CD4-positive, alpha-beta T cell (primary cell): ENCODE measurements at regions not wholly inside any gene's neighbourhood (a gene's known extent, or its start where the extent isn't known, plus 50 kb on each side); places are given as distances from the start of the nearest gene placed in this dataset.
"Not testable (repeated sequence)": the region's sequence is repeated elsewhere in the genome, so short reads cannot be mapped to it uniquely, and the experiment has no call there.

Source experiments
- ATAC-seq: fragments of 200-7000 bp; cut with Tn5 transposase; one replicate; pipeline ENCODE4 v1.10.0; 2022; ENCODE audit warnings: mild to moderate bottlenecking; ENCODE audit not compliant: poor library complexity
- CTCF ChIA-PET: fragments of 350-600 bp; sonication (Branson Sonifier 250); formaldehyde crosslinking; loops from one replicate; lab custom pipeline; 2021; ENCODE audit warnings: antibody characterized with exemption, inconsistent platforms; lab: Charles Lee
- POLR2A ChIA-PET: fragments of 350-600 bp; sonication (Branson Sonifier 250); formaldehyde crosslinking; loops from one replicate; lab custom pipeline; 2021; ENCODE audit warnings: antibody characterized with exemption, inconsistent platforms; lab: Charles Lee
- DNase-seq, 14 experiments: peaks; one replicate each; pipeline ENCODE4 v3.0.0-alpha.2; 2013 to 2020; ENCODE audit warnings: mixed read lengths in 2 of 14
- H3K27ac ChIP-seq, 2 donors: one replicate each; pipeline versions ENCODE4 v1.5.1 to v1.7.0; 2013; ENCODE audit warnings: low read length in 2 of 2, low read depth in 1 of 2, mild to moderate bottlenecking in 1 of 2
- H3K27me3 ChIP-seq, 2 experiments: 1 replicate in 1 of 2; 2 replicates in 1 of 2; pipeline versions ENCODE4 v1.6.1 to v1.7.0; 2013; ENCODE audit warnings: low read length in 2 of 2, control low read depth in 1 of 2, mild to moderate bottlenecking in 1 of 2, moderate library complexity in 1 of 2; ENCODE audit not compliant: insufficient read depth in 2 of 2, control insufficient read depth in 1 of 2
- H3K36me3 ChIP-seq: one replicate; pipeline ENCODE4 v1.6.1; 2013; ENCODE audit warnings: low read length, control low read depth; ENCODE audit not compliant: insufficient read depth
- H3K4me1 ChIP-seq: one replicate; pipeline ENCODE4 v1.6.1; 2013; ENCODE audit warnings: low read length, control low read depth; ENCODE audit not compliant: insufficient read depth
- H3K4me3 ChIP-seq: one replicate; pipeline ENCODE4 v1.5.1; 2013; ENCODE audit warnings: mild to moderate bottlenecking, low read length, moderate library complexity
- H3K9me3 ChIP-seq, 2 experiments: 1 replicate in 1 of 2; 2 replicates in 1 of 2; pipeline versions ENCODE4 v1.6.1 to v1.7.0; 2013; ENCODE audit warnings: low read length in 2 of 2, mild to moderate bottlenecking in 2 of 2, control low read depth in 1 of 2, moderate library complexity in 1 of 2; ENCODE audit not compliant: control insufficient read depth in 1 of 2, insufficient read depth in 1 of 2
- H3K27ac Mint-ChIP-seq: one replicate; pipeline ENCODE4 v1.8.0; 2020; ENCODE audit warnings: mixed read lengths
- H3K27me3 Mint-ChIP-seq: one replicate; pipeline ENCODE4 v1.8.0; 2021; ENCODE audit warnings: mixed read lengths
- H3K36me3 Mint-ChIP-seq: one replicate; pipeline ENCODE4 v1.8.0; 2021; ENCODE audit warnings: low read depth, mixed read lengths
- H3K4me1 Mint-ChIP-seq: one replicate; pipeline ENCODE4 v1.8.0; 2021; ENCODE audit warnings: low read depth, mixed read lengths
- H3K4me3 Mint-ChIP-seq: one replicate; pipeline ENCODE4 v1.8.0; 2020; ENCODE audit warnings: mild to moderate bottlenecking, mixed read lengths
- H3K9me3 Mint-ChIP-seq: one replicate; pipeline ENCODE4 v1.8.0; 2020; ENCODE audit warnings: mixed read lengths
- intact Hi-C, 2 experiments: fragments of 100-400 bp; cut with DNase I in 1 of 2; cut with micrococcal nuclease in 1 of 2; formaldehyde crosslinking; loops; one replicate each; pipeline versions ENCODE4 v1.15.1 to v1.9.0; 2023 to 2025; cut with DNase I, micrococcal nuclease
- TF ChIP-seq, protein P1 (sequence below): fragments of 200-600 bp; IDR thresholded peaks from one replicate; pipeline ENCODE4 v1.8.0; 2022; ENCODE audit warnings: antibody characterized with exemption, mild to moderate bottlenecking

DNA sequence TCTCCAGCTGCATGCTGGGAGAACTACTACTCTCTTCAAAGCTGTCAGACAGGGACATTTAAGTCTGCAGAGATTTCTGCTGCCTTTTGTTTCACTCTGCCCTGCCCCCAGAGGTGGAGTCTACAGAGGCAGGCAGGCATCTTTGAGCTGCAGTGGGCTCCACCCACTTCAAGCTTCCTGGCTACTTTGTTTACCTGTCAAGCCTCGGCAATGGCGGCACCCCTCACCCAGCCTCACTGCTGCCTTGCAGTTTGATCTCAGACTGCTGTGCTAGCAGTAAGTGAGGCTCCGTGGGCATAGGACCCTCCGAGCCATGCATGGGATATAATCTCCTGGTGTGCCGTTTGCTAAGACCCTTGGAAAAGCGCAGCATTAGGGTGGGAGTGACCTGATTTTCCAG, 61.7 kb downstream of the DMRTA1 start:
- H3K27me3 Mint-ChIP-seq, H3K36me3 Mint-ChIP-seq, H3K4me1 Mint-ChIP-seq, POLR2A ChIA-PET, H3K27me3 ChIP-seq, H3K9me3 ChIP-seq, H3K4me3 Mint-ChIP-seq, ATAC-seq, H3K4me3 ChIP-seq, intact Hi-C loops, CTCF ChIA-PET, H3K27ac Mint-ChIP-seq, DNase-seq, H3K27ac ChIP-seq, H3K4me1 ChIP-seq, H3K9me3 Mint-ChIP-seq, H3K36me3 ChIP-seq: not testable (repeated sequence)

DNA sequence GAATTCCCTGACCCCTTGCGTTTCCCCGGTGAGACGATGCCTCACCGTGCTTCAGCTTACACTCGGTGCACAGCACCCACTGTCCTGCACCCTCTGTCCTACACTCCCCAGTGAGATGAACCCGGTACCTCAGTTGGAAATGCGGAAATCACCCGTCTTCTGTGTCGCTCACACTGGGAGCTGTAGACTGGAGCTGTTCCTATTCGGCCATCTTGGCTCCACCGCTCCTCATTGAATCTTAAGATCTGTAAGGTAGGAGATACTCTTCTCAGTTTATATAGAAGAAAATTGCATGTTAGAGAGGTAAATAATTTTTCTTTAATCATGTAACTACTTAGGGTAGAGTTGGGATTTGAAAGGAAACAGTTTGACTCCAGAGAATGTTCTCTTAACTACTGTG, 62.2 kb downstream of the DMRTA1 start:
- H3K4me3 Mint-ChIP-seq: no peak overlapping the region
- no peak overlapping the region for H3K27ac Mint-ChIP-seq
- H3K27me3 Mint-ChIP-seq: no peaks in the 10 kb centered on the region
- ChIA-PET POLR2A (no interaction called here), CTCF (no interaction called here)
- H3K4me1 Mint-ChIP-seq: no peaks in the 10 kb centered on the region
- H3K4me3 ChIP-seq: no peak overlapping the region
- no peaks in the 10 kb centered on the region for H3K36me3 Mint-ChIP-seq
- H3K36me3 ChIP-seq: no peaks in the 10 kb centered on the region
- peaks cover 5% of the 10 kb centered on the region for H3K9me3 Mint-ChIP-seq
- intact Hi-C loops: no loop called here
- H3K4me1 ChIP-seq: no peaks in the 10 kb centered on the region
- ATAC-seq (no peak), DNase-seq (no peak)
- no peaks in the 10 kb centered on the region for H3K27me3 ChIP-seq
- TF ChIP-seq, protein P1, sequence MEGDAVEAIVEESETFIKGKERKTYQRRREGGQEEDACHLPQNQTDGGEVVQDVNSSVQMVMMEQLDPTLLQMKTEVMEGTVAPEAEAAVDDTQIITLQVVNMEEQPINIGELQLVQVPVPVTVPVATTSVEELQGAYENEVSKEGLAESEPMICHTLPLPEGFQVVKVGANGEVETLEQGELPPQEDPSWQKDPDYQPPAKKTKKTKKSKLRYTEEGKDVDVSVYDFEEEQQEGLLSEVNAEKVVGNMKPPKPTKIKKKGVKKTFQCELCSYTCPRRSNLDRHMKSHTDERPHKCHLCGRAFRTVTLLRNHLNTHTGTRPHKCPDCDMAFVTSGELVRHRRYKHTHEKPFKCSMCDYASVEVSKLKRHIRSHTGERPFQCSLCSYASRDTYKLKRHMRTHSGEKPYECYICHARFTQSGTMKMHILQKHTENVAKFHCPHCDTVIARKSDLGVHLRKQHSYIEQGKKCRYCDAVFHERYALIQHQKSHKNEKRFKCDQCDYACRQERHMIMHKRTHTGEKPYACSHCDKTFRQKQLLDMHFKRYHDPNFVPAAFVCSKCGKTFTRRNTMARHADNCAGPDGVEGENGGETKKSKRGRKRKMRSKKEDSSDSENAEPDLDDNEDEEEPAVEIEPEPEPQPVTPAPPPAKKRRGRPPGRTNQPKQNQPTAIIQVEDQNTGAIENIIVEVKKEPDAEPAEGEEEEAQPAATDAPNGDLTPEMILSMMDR: no peak
- no peaks in the 10 kb centered on the region for H3K9me3 ChIP-seq
- no peak overlapping the region for H3K27ac ChIP-seq

DNA sequence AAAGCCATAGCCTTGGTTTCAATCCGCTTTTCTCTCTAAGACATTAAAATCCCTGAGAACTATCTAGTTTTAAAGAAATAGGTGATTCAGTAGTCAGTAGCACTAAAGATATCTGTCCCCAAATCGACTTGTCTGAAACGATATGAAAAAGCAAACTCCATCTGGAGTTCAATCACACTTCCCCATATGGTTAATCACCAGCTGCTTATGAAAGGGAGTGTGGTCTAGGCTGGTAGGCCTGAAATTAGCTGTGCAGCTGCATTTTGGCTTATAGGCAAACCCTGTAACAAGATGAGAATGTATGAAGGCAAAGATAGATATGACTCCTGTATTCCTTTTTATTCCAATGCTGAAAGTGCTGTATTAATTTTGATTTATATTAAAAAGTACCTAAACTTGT, 65.9 kb downstream of the DMRTA1 start:
- ChIA-PET CTCF (no interaction called here), POLR2A (no interaction called here)
- intact Hi-C loops: no loop called here
- DNase-seq (peak in 1 of 14 experiments; percentile 1), ATAC-seq (no peak)
- no peaks in the 10 kb centered on the region for H3K27me3 Mint-ChIP-seq
- H3K36me3 Mint-ChIP-seq: no peaks in the 10 kb centered on the region
- TF ChIP-seq, protein P1: no peak
- no peak overlapping the region for H3K4me3 ChIP-seq
- H3K27me3 ChIP-seq: no peaks in the 10 kb centered on the region
- no peak overlapping the region for H3K4me3 Mint-ChIP-seq
- no peaks in the 10 kb centered on the region for H3K9me3 Mint-ChIP-seq
- no peak overlapping the region for H3K27ac Mint-ChIP-seq
- no peaks in the 10 kb centered on the region for H3K4me1 Mint-ChIP-seq
- H3K36me3 ChIP-seq: no peaks in the 10 kb centered on the region
- H3K9me3 ChIP-seq: no peaks in the 10 kb centered on the region
- no peaks in the 10 kb centered on the region for H3K4me1 ChIP-seq
- no peak overlapping the region for H3K27ac ChIP-seq

DNA sequence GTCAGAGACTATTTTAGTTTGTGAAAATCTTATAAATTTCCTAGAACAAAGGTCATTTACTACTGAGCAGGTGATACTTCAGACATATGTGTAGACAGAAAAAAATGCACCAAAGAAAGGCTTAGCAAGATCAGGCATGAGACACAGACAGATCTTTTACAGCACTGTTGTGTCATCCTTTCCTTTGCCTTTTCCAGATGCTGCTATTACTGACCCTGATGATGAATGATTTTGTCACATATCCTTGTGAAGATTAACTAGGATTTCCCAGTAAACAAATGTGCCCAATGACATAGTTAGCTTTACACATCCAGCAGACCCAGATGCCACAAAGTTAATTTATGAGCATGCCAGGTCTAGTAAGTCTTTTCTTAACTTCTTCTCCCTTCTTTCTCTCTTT, 68.2 kb downstream of the DMRTA1 start:
- no peak overlapping the region for H3K4me3 Mint-ChIP-seq
- Histone ChIP-seq H3K36me3 (no peaks in the 10 kb centered on the region), H3K4me1 (no peaks in the 10 kb centered on the region), H3K27me3 (no peaks in the 10 kb centered on the region), H3K9me3 (no peaks in the 10 kb centered on the region), H3K27ac (no peak overlapping the region), H3K4me3 (no peak overlapping the region)
- intact Hi-C loops: no loop called here
- H3K27me3 Mint-ChIP-seq: no peaks in the 10 kb centered on the region
- no peak for DNase-seq
- POLR2A ChIA-PET: no interaction called here
- no peak for ATAC-seq
- no peaks in the 10 kb centered on the region for H3K36me3 Mint-ChIP-seq
- no peak overlapping the region for H3K27ac Mint-ChIP-seq
- H3K9me3 Mint-ChIP-seq: no peaks in the 10 kb centered on the region
- CTCF ChIA-PET: no interaction called here
- H3K4me1 Mint-ChIP-seq: no peaks in the 10 kb centered on the region
- TF ChIP-seq, protein P1: no peak
